H1 (cell line): ENCODE measurements at regions not wholly inside any gene's neighbourhood (a gene's known extent, or its start where the extent isn't known, plus 50 kb on each side); places are given as distances from the start of the nearest gene placed in this dataset.

Experiments
- CTCF ChIA-PET: fragments of 300-600 bp; sonication (Branson Sonifier 250); formaldehyde crosslinking; loops from one replicate; lab custom pipeline; 2021; ENCODE audit not compliant: partially characterized antibody; lab: Charles Lee
- POLR2A ChIA-PET: fragments of 300-600 bp; sonication (Branson Sonifier 250); formaldehyde crosslinking; loops from one replicate; lab custom pipeline; 2021; ENCODE audit warnings: inconsistent platforms; ENCODE audit not compliant: partially characterized antibody; lab: Charles Lee
- DNase-seq, 2 experiments: peaks; one replicate each; pipeline versions ENCODE4 v3.0.0 to v3.0.0-alpha.2; 2010 to 2022; ENCODE audit warnings: low spot score in 2 of 2, low read depth in 1 of 2, mixed read lengths in 1 of 2
- FAIRE-seq: peaks from 2 replicates; lab custom pipeline; 2011; peaks lifted over from hg19 to GRCh38; lab: Jason Lieb, UNC
- H2AFZ ChIP-seq: 2 replicates; pipeline ENCODE4 v1.8.1; 2012; ENCODE audit warnings: low read length, inconsistent platforms
- H2AK5ac ChIP-seq: 2 replicates; pipeline ENCODE4 v1.6.1; 2013; ENCODE audit warnings: low read depth, low read length
- H2BK120ac ChIP-seq: replicated peaks from 2 replicates; pipeline ENCODE3; 2013; ENCODE audit warnings: low read depth, low read length, inconsistent platforms
- H2BK12ac ChIP-seq: 2 replicates; pipeline ENCODE4 v1.6.1; 2013; ENCODE audit warnings: low read depth, low read length
- H2BK15ac ChIP-seq: 2 replicates; pipeline ENCODE4 v1.6.1; 2013; ENCODE audit warnings: low read length
- H2BK20ac ChIP-seq: 2 replicates; pipeline ENCODE4 v1.6.1; 2013; ENCODE audit warnings: low read length
- H2BK5ac ChIP-seq: 2 replicates; pipeline ENCODE4 v1.6.1; 2013; ENCODE audit warnings: low read depth, low read length
- H3K14ac ChIP-seq: 2 replicates; pipeline ENCODE4 v1.6.1; 2013; ENCODE audit warnings: inconsistent platforms; ENCODE audit not compliant: insufficient read length
- H3K18ac ChIP-seq: 2 replicates; pipeline ENCODE4 v1.6.1; 2013; ENCODE audit warnings: low read length; ENCODE audit errors: extremely low read depth
- H3K23ac ChIP-seq: 2 replicates; pipeline ENCODE4 v1.6.1; 2013; ENCODE audit warnings: inconsistent platforms; ENCODE audit not compliant: insufficient read length
- H3K23me2 ChIP-seq: 2 replicates; pipeline ENCODE4 v1.6.1; 2013; ENCODE audit warnings: low read depth, low read length
- H3K27ac ChIP-seq: 2 replicates; pipeline ENCODE4 v1.6.1; 2011; ENCODE audit warnings: low read depth, low read length, inconsistent platforms
- H3K27me3 ChIP-seq, 4 experiments: replicated peaks in 1 of 4; 1 replicate in 1 of 4; 2 replicates in 3 of 4; pipeline versions ENCODE4 v1.6.1 to v1.8.1; 2011 to 2013; ENCODE audit warnings: low read length in 3 of 4, mild to moderate bottlenecking in 3 of 4, inconsistent platforms in 2 of 4, mixed read lengths in 2 of 4, moderate library complexity in 1 of 4; ENCODE audit not compliant: control insufficient read depth in 3 of 4, insufficient read depth in 3 of 4; ENCODE audit errors: extremely low read depth in 1 of 4
- H3K36me3 ChIP-seq, 4 experiments: 2 replicates each; pipeline versions ENCODE4 v1.6.1 to v1.8.1; 2011 to 2013; ENCODE audit warnings: mild to moderate bottlenecking in 4 of 4, low read length in 3 of 4, moderate library complexity in 2 of 4, control low read depth in 1 of 4, inconsistent platforms in 1 of 4; ENCODE audit not compliant: insufficient read depth in 4 of 4, control insufficient read depth in 2 of 4
- H3K4ac ChIP-seq: replicated peaks from 2 replicates; pipeline ENCODE3; 2013; ENCODE audit warnings: low read length, low read depth, mixed read lengths, inconsistent platforms; ENCODE audit not compliant: insufficient read length
- H3K4me1 ChIP-seq, 4 experiments: replicated peaks in 1 of 4; 1 replicate in 1 of 4; 2 replicates in 3 of 4; pipeline versions ENCODE4 v1.6.1 to v1.8.1; 2011 to 2013; ENCODE audit warnings: low read length in 3 of 4, inconsistent platforms in 2 of 4, mixed read lengths in 1 of 4; ENCODE audit not compliant: insufficient read depth in 4 of 4, control insufficient read depth in 3 of 4
- H3K4me2 ChIP-seq, 2 experiments: 2 replicates each; pipeline versions ENCODE4 v1.6.1 to v1.8.1; 2011 to 2013; ENCODE audit warnings: low read depth in 2 of 2, low read length in 2 of 2, control low read depth in 1 of 2, inconsistent platforms in 1 of 2, mild to moderate bottlenecking in 1 of 2; ENCODE audit not compliant: insufficient read depth in 1 of 2
- H3K4me3 ChIP-seq, 4 experiments: fragments of 200-600, 300-600 bp in 1 of 4; sonication (generic), shearing (Covaris generic), sonication (Bioruptor Twin) in 1 of 4; 2 replicates each; pipeline versions ENCODE4 v1.5.1 to v1.8.1; 2011 to 2016; ENCODE audit warnings: low read length in 4 of 4, low read depth in 3 of 4, control low read depth in 2 of 4, inconsistent platforms in 2 of 4, mild to moderate bottlenecking in 2 of 4, mixed read lengths in 1 of 4, moderate library complexity in 1 of 4; ENCODE audit not compliant: insufficient read depth in 2 of 4; ENCODE audit errors: extremely low read depth in 1 of 4
- H3K56ac ChIP-seq: replicated peaks from 2 replicates; pipeline ENCODE3; 2013; ENCODE audit warnings: low read depth, mild to moderate bottlenecking, mixed read lengths, low read length, inconsistent platforms; ENCODE audit not compliant: insufficient read length
- H3K79me1 ChIP-seq: 2 replicates; pipeline ENCODE4 v1.6.1; 2013; ENCODE audit warnings: low read depth, low read length, control low read depth
- H3K79me2 ChIP-seq, 2 experiments: 2 replicates each; pipeline versions ENCODE4 v1.6.1 to v1.8.1; 2012 to 2013; ENCODE audit warnings: low read length in 2 of 2, mild to moderate bottlenecking in 2 of 2, inconsistent platforms in 1 of 2; ENCODE audit not compliant: insufficient read depth in 2 of 2, control insufficient read depth in 1 of 2
- H3K9ac ChIP-seq, 4 experiments: replicated peaks in 1 of 4; 1 replicate in 1 of 4; 2 replicates in 3 of 4; pipeline versions ENCODE4 v1.6.1 to v1.8.1; 2011 to 2013; ENCODE audit warnings: low read depth in 3 of 4, low read length in 3 of 4, control low read depth in 2 of 4, mild to moderate bottlenecking in 2 of 4, moderate library complexity in 2 of 4, inconsistent platforms in 1 of 4; ENCODE audit errors: extremely low read depth in 1 of 4
- H3K9me3 ChIP-seq, 2 experiments: 2 replicates each; pipeline versions ENCODE4 v1.6.1 to v1.8.1; 2012 to 2013; ENCODE audit warnings: mild to moderate bottlenecking in 2 of 2, moderate library complexity in 2 of 2, control low read depth in 1 of 2, inconsistent platforms in 1 of 2, low read depth in 1 of 2, low read length in 1 of 2, mixed read lengths in 1 of 2; ENCODE audit not compliant: insufficient read depth in 2 of 2
- H4K20me1 ChIP-seq, 2 experiments: replicated peaks in 1 of 2; 2 replicates each; pipeline versions ENCODE3 to v1.8.1; 2011 to 2013; ENCODE audit warnings: inconsistent platforms in 2 of 2, low read length in 2 of 2, mild to moderate bottlenecking in 1 of 2; ENCODE audit not compliant: insufficient read depth in 2 of 2, control insufficient read depth in 1 of 2
- H4K5ac ChIP-seq: 2 replicates; pipeline ENCODE4 v1.6.1; 2013; ENCODE audit warnings: low read length, low read depth, mixed read lengths, inconsistent platforms; ENCODE audit not compliant: insufficient read length
- H4K8ac ChIP-seq: 2 replicates; pipeline ENCODE4 v1.8.0; 2013; ENCODE audit warnings: mild to moderate bottlenecking, moderate library complexity, low read length, inconsistent platforms; ENCODE audit not compliant: insufficient read depth; ENCODE audit errors: extremely low read depth
- H4K91ac ChIP-seq: replicated peaks from 2 replicates; pipeline ENCODE3; 2013; ENCODE audit warnings: low read length, mixed read lengths, inconsistent platforms; ENCODE audit not compliant: insufficient read length
- CEBPB ChIP-seq: IDR thresholded peaks from 2 replicates; pipeline ENCODE4 v1.6.1; 2012; ENCODE audit warnings: low read depth, low read length
- SAP30 ChIP-seq: fragments of 300-600 bp; sonication (generic); IDR thresholded peaks from 2 replicates; pipeline ENCODE4 v1.7.1; 2012; ENCODE audit warnings: low read length, moderate library complexity, mild to moderate bottlenecking, inconsistent platforms; ENCODE audit not compliant: insufficient read depth, insufficient replicate concordance
- WGBS, 2 experiments: shearing (Covaris generic) in 1 of 2; methylation state at CpG; one replicate each; pipeline versions ENCODE4 v1.1.6 to v1.1.7; 2013 to 2015; ENCODE audit warnings: low lambda C conversion rate in 2 of 2, mixed read lengths in 2 of 2, inconsistent platforms in 1 of 2, low coverage in 1 of 2, missing lambda C conversion rate in 1 of 2; ENCODE audit not compliant: insufficient replicate concordance in 2 of 2, insufficient coverage in 1 of 2, insufficient read length in 1 of 2; ENCODE audit errors: extremely low coverage in 1 of 2, missing lambda C conversion rate in 1 of 2; 5-methylcytosine and 5-hydroxymethylcytosine counted together

GRCh38 chr2:81670885-81671284 is 1366.3 kb upstream of the LRRTM1 start:
- 92% methylated on average over 1 of the region's 1 CpG; no CpG with 5 or more reads in 1 of the 2 experiments for WGBS, 2 experiments

More at GRCh38 chr2:81670885-81671284, 1366.3 kb upstream of the LRRTM1 start:
- Histone ChIP-seq H2BK20ac (no peak overlapping the region), H3K14ac (no peak overlapping the region), H3K23ac (no peak overlapping the region), H3K9ac (no peak overlapping the region), H3K4me2 (no peak overlapping the region), H4K91ac (no peak overlapping the region), H3K36me3 (no peaks in the 10 kb centered on the region), H3K27me3 (no peaks in the 10 kb centered on the region), H3K27ac (no peak overlapping the region), H2BK15ac (no peak overlapping the region), H4K20me1 (no peaks in the 10 kb centered on the region), H2BK120ac (no peak overlapping the region), H3K23me2 (no peaks in the 10 kb centered on the region), H4K5ac (no peak overlapping the region), H4K8ac (no peak overlapping the region), H3K18ac (no peak overlapping the region), H2BK12ac (no peak overlapping the region), H3K4ac (no peak overlapping the region), H2BK5ac (no peak overlapping the region), H3K79me1 (no peaks in the 10 kb centered on the region), H3K4me3 (no peak overlapping the region), H2AK5ac (no peak overlapping the region), H3K9me3 (no peaks in the 10 kb centered on the region), H3K4me1 (no peaks in the 10 kb centered on the region), H3K79me2 (no peaks in the 10 kb centered on the region), H2AFZ (no peak overlapping the region), H3K56ac (no peak overlapping the region)
- POLR2A ChIA-PET, result no interaction called here
- DNase-seq (no peak), FAIRE-seq (no peak)
- CTCF ChIA-PET, result interaction anchor here (0.5 to 1.6 kb wide), 2 partner anchors 20 to 68 kb away, joined by 4 to 5 read pairs; no protein-coding TSS in a partner anchor
- no peak for TF ChIP-seq SAP30
- 0 out of 2 replicates have a peak, but pooled peaks have one; percentile 52 for TF ChIP-seq CEBPB
